ENCODE measurements at regions not wholly inside any gene's neighbourhood (a gene's known extent, or its start where the extent isn't known, plus 50 kb on each side); places are given as distances from the start of the nearest gene placed in this dataset.

GRCh38 chr2:41935825-41936224 is 112.0 kb upstream of the PKDCC start:
- Mint-ChIP-seq H3K27me3 (no peaks in the 10 kb centered on the region), H3K27ac (no peak overlapping the region), H3K36me3 (no peaks in the 10 kb centered on the region), H3K4me1 (ENCODE audit: low read depth) (no peaks in the 10 kb centered on the region), H3K4me3 (no peak overlapping the region), H3K9me3 (ENCODE audit: low read depth) (no peaks in the 10 kb centered on the region)

GRCh38 chr2:41936771-41937463 is 110.9 kb upstream of the PKDCC start:
- Mint-ChIP-seq H3K4me1 (ENCODE audit: low read depth) (no peaks in the 10 kb centered on the region), H3K27ac (no peak overlapping the region), H3K36me3 (no peaks in the 10 kb centered on the region)

GRCh38 chr2:41937464-41937906 is 110.3 kb upstream of the PKDCC start:
- Mint-ChIP-seq H3K27ac (no peak overlapping the region), H3K27me3 (peaks cover 2% of the 10 kb centered on the region), H3K9me3 (ENCODE audit: low read depth) (no peaks in the 10 kb centered on the region)

More at GRCh38 chr2:41936771-41937463, 110.9 kb upstream of the PKDCC start:
- no peak overlapping the region for H3K4me3 Mint-ChIP-seq
- H3K9me3 Mint-ChIP-seq (ENCODE audit: low read depth): no peaks in the 10 kb centered on the region
- H3K27me3 Mint-ChIP-seq: no peaks in the 10 kb centered on the region

GRCh38 chr2:41937921-41938708 is 109.7 kb upstream of the PKDCC start:
- H3K4me1 Mint-ChIP-seq (ENCODE audit: low read depth): no peaks in the 10 kb centered on the region
- H3K27ac Mint-ChIP-seq: no peak overlapping the region

More at GRCh38 chr2:41937464-41937906, 110.3 kb upstream of the PKDCC start:
- Mint-ChIP-seq H3K4me3 (no peak overlapping the region), H3K4me1 (ENCODE audit: low read depth) (no peaks in the 10 kb centered on the region), H3K36me3 (no peaks in the 10 kb centered on the region)

GRCh38 chr2:41940060-41940744 is 107.6 kb upstream of the PKDCC start:
- H3K27ac Mint-ChIP-seq: no peak overlapping the region
- no peaks in the 10 kb centered on the region for H3K9me3 Mint-ChIP-seq (ENCODE audit: low read depth)
- H3K27me3 Mint-ChIP-seq: peaks cover 5% of the 10 kb centered on the region
- no peaks in the 10 kb centered on the region for H3K36me3 Mint-ChIP-seq
- no peaks in the 10 kb centered on the region for H3K4me1 Mint-ChIP-seq (ENCODE audit: low read depth)
- no peak overlapping the region for H3K4me3 Mint-ChIP-seq

More at GRCh38 chr2:41937921-41938708, 109.7 kb upstream of the PKDCC start:
- no peak overlapping the region for H3K4me3 Mint-ChIP-seq
- H3K36me3 Mint-ChIP-seq: no peaks in the 10 kb centered on the region
- peaks cover 2% of the 10 kb centered on the region for H3K27me3 Mint-ChIP-seq
- H3K9me3 Mint-ChIP-seq (ENCODE audit: low read depth): no peaks in the 10 kb centered on the region

GRCh38 chr2:41940745-41941063 is 107.1 kb upstream of the PKDCC start:
- Mint-ChIP-seq H3K4me1 (ENCODE audit: low read depth) (no peaks in the 10 kb centered on the region), H3K27me3 (peaks cover 5% of the 10 kb centered on the region), H3K27ac (no peak overlapping the region)

GRCh38 chr2:41941831-41942230 is 106.0 kb upstream of the PKDCC start:
- Mint-ChIP-seq H3K4me3 (no peak overlapping the region), H3K4me1 (ENCODE audit: low read depth) (no peaks in the 10 kb centered on the region), H3K9me3 (ENCODE audit: low read depth) (no peaks in the 10 kb centered on the region), H3K36me3 (no peaks in the 10 kb centered on the region), H3K27ac (no peak overlapping the region), H3K27me3 (peaks cover 5% of the 10 kb centered on the region)

More at GRCh38 chr2:41940745-41941063, 107.1 kb upstream of the PKDCC start:
- Mint-ChIP-seq H3K9me3 (ENCODE audit: low read depth) (no peaks in the 10 kb centered on the region), H3K4me3 (no peak overlapping the region), H3K36me3 (no peaks in the 10 kb centered on the region)

GRCh38 chr2:41942278-41942677 is 105.5 kb upstream of the PKDCC start:
- Mint-ChIP-seq H3K4me1 (ENCODE audit: low read depth) (no peaks in the 10 kb centered on the region), H3K27me3 (peaks cover 5% of the 10 kb centered on the region), H3K9me3 (ENCODE audit: low read depth) (no peaks in the 10 kb centered on the region), H3K4me3 (no peak overlapping the region), H3K36me3 (no peaks in the 10 kb centered on the region), H3K27ac (no peak overlapping the region)

GRCh38 chr2:41943159-41943558 is 104.7 kb upstream of the PKDCC start:
- no peak overlapping the region for H3K27ac Mint-ChIP-seq
- H3K27me3 Mint-ChIP-seq: peaks cover 5% of the 10 kb centered on the region
- H3K4me3 Mint-ChIP-seq: no peak overlapping the region
- no peaks in the 10 kb centered on the region for H3K4me1 Mint-ChIP-seq (ENCODE audit: low read depth)
- H3K9me3 Mint-ChIP-seq (ENCODE audit: low read depth): no peaks in the 10 kb centered on the region
- H3K36me3 Mint-ChIP-seq: no peaks in the 10 kb centered on the region

GRCh38 chr2:41944220-41944880 is 103.5 kb upstream of the PKDCC start:
- H3K4me3 Mint-ChIP-seq: no peak overlapping the region
- no peak overlapping the region for H3K27ac Mint-ChIP-seq
- H3K4me1 Mint-ChIP-seq (ENCODE audit: low read depth): no peaks in the 10 kb centered on the region
- H3K9me3 Mint-ChIP-seq (ENCODE audit: low read depth): no peaks in the 10 kb centered on the region
- H3K36me3 Mint-ChIP-seq: no peaks in the 10 kb centered on the region
- H3K27me3 Mint-ChIP-seq: peaks cover 5% of the 10 kb centered on the region

- no peaks in the 10 kb centered on the region for H3K9me3 Mint-ChIP-seq (ENCODE audit: low read depth)
- no peak overlapping the region for H3K4me3 Mint-ChIP-seq
- no peaks in the 10 kb centered on the region for H3K4me1 Mint-ChIP-seq (ENCODE audit: low read depth)
- no peaks in the 10 kb centered on the region for H3K36me3 Mint-ChIP-seq
- peaks cover 3% of the 10 kb centered on the region for H3K27me3 Mint-ChIP-seq
- no peak overlapping the region for H3K27ac Mint-ChIP-seq
These were observed 100.0 kb upstream of the PKDCC start for GRCh38 chr2:41947701-41948396.

GRCh38 chr2:41948397-41948763 is 99.4 kb upstream of the PKDCC start:
- peaks cover 3% of the 10 kb centered on the region for H3K27me3 Mint-ChIP-seq
- H3K27ac Mint-ChIP-seq: no peak overlapping the region
- no peaks in the 10 kb centered on the region for H3K4me1 Mint-ChIP-seq (ENCODE audit: low read depth)
- H3K4me3 Mint-ChIP-seq: no peak overlapping the region
- H3K36me3 Mint-ChIP-seq: no peaks in the 10 kb centered on the region
- H3K9me3 Mint-ChIP-seq (ENCODE audit: low read depth): no peaks in the 10 kb centered on the region

- Mint-ChIP-seq H3K4me1 (ENCODE audit: low read depth) (no peaks in the 10 kb centered on the region), H3K27ac (no peak overlapping the region), H3K36me3 (no peaks in the 10 kb centered on the region), H3K27me3 (no peaks in the 10 kb centered on the region), H3K4me3 (no peak overlapping the region), H3K9me3 (ENCODE audit: low read depth) (no peaks in the 10 kb centered on the region)
These were observed 98.5 kb upstream of the PKDCC start for GRCh38 chr2:41949091-41949882.
